Memory B cell (primary cell): ENCODE measurements at regions not wholly inside any gene's neighbourhood (a gene's known extent, or its start where the extent isn't known, plus 50 kb on each side); places are given as distances from the start of the nearest gene placed in this dataset.
"Not testable (repeated sequence)": the region's sequence is repeated elsewhere in the genome, so short reads cannot be mapped to it uniquely, and the experiment has no call there.

Experiments
- ATAC-seq: fragments of 150-1000 bp; cut with Tn5 transposase; 2 replicates; pipeline ENCODE4 v1.10.0; 2021; ENCODE audit warnings: low read depth, mild to moderate bottlenecking, moderate library complexity
- DNase-seq, 2 donors: peaks; one replicate each; pipeline ENCODE4 v3.0.0; 2022; ENCODE audit warnings: low spot score in 2 of 2
- H3K27ac Mint-ChIP-seq: one replicate; pipeline ENCODE4 v1.8.0; 2022; ENCODE audit warnings: mild to moderate bottlenecking, moderate library complexity, mixed read lengths
- H3K27me3 Mint-ChIP-seq: one replicate; pipeline ENCODE4 v1.8.0; 2022; ENCODE audit warnings: mixed read lengths
- H3K36me3 Mint-ChIP-seq: one replicate; pipeline ENCODE4 v1.8.0; 2022; ENCODE audit warnings: mild to moderate bottlenecking, mixed read lengths
- H3K4me1 Mint-ChIP-seq: one replicate; pipeline ENCODE4 v1.8.0; 2022; ENCODE audit warnings: mixed read lengths
- H3K4me3 Mint-ChIP-seq: one replicate; pipeline ENCODE4 v1.8.0; 2022; ENCODE audit warnings: mild to moderate bottlenecking, moderate library complexity, mixed read lengths
- H3K9me3 Mint-ChIP-seq: one replicate; pipeline ENCODE4 v1.8.0; 2022; ENCODE audit warnings: mixed read lengths

GRCh38 chr5:91296674-91297143 is 86.4 kb downstream of the ARRDC3 start:
- Mint-ChIP-seq H3K4me3 (no peak overlapping the region), H3K27me3 (peaks cover 1% of the 10 kb centered on the region), H3K9me3 (no peaks in the 10 kb centered on the region), H3K36me3 (no peaks in the 10 kb centered on the region), H3K4me1 (peaks cover 2% of the 10 kb centered on the region), H3K27ac (no peak overlapping the region)
- DNase-seq = no peak
- no peak for ATAC-seq

- ATAC-seq, H3K36me3 Mint-ChIP-seq, H3K9me3 Mint-ChIP-seq, H3K27me3 Mint-ChIP-seq, H3K4me3 Mint-ChIP-seq, DNase-seq, H3K4me1 Mint-ChIP-seq, H3K27ac Mint-ChIP-seq: not testable (repeated sequence)
Observed at GRCh38 chr5:91296102-91296501, 87.0 kb downstream of the ARRDC3 start.

GRCh38 chr5:91293131-91293530 is 90.0 kb downstream of the ARRDC3 start:
- H3K4me3 Mint-ChIP-seq = no peak overlapping the region
- H3K9me3 Mint-ChIP-seq = no peaks in the 10 kb centered on the region
- H3K27ac Mint-ChIP-seq = no peak overlapping the region
- H3K4me1 Mint-ChIP-seq = peaks cover 2% of the 10 kb centered on the region
- no peak for ATAC-seq
- no peaks in the 10 kb centered on the region for H3K36me3 Mint-ChIP-seq
- no peak for DNase-seq
- H3K27me3 Mint-ChIP-seq = peaks cover 1% of the 10 kb centered on the region

GRCh38 chr5:91291628-91292569 is 91.2 kb downstream of the ARRDC3 start:
- Mint-ChIP-seq H3K27me3 (peaks cover 2% of the 10 kb centered on the region), H3K36me3 (no peaks in the 10 kb centered on the region), H3K4me3 (no peak overlapping the region), H3K4me1 (peaks cover 2% of the 10 kb centered on the region), H3K27ac (no peak overlapping the region), H3K9me3 (no peaks in the 10 kb centered on the region)
- ATAC-seq = no peak
- DNase-seq = no peak

DNA sequence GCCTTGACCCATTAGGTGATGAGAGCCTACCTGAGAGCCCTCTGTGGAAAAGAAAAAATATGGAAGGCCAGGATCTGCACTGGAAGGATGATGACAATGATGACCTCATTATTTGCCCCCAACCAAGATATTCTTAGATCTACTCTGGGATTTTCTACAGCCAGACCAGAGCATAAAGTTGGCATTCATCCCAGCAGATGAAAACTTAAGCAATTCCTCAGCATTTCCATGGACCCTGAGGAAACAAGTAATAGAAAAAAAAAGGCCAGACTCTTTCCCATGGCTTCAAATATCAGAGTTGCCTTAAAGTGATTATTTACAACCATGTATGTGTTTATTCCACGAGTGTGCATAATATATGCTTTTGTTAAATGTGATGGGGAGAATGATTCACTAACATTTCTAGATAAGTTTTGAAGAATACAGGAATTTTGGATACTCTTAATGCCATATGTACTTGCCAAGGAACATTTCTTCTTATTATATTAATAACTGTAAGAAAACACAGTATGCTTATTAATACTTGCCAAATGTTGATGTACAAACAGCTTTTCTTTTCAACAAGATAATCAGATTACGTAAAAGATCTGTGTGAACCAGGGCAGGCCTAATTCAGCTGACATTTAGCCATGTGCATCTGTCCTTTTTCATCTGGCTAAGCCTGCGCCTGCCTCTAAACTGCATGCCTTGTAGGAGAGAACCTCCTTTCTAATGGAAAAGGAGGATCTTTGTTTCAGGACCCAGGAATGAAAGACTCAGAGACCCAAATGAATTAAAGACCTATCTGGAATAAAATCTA is 94.8 kb downstream of the ARRDC3 start:
- DNase-seq = no peak

GRCh38 chr5:91285062-91285461 is 98.1 kb downstream of the ARRDC3 start:
- H3K4me3 Mint-ChIP-seq, DNase-seq, ATAC-seq: not testable (repeated sequence)

More for the DNA sequence above, 94.8 kb downstream of the ARRDC3 start:
- Mint-ChIP-seq H3K27ac (no peak overlapping the region), H3K36me3 (peaks cover 2% of the 10 kb centered on the region), H3K27me3 (peaks cover 1% of the 10 kb centered on the region), H3K4me1 (peaks cover 2% of the 10 kb centered on the region), H3K4me3 (no peak overlapping the region), H3K9me3 (peaks cover 3% of the 10 kb centered on the region)
- ATAC-seq = no peak

DNA sequence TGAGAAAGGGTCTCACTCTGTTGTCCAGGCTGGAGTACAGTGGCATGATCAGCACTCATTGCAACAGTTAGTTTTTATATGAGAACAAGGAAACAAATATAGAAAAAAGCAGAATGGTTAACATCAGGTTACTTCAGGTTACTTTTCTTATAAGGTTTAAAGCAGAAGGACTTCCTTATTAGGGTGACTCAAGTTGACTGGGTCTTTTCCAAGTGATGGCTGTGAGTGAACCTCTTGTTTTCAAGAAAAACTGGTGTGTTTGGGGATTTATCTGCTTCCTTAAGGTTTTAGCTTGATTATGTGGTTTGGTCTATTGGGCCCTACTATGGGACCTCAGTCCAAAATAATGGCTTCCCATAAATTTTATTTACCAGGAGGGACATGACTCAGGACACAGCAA is 99.2 kb downstream of the ARRDC3 start:
- H3K36me3 Mint-ChIP-seq = peaks cover 2% of the 10 kb centered on the region
- DNase-seq = no peak
- peaks cover 3% of the 10 kb centered on the region for H3K9me3 Mint-ChIP-seq
- peaks cover 1% of the 10 kb centered on the region for H3K27me3 Mint-ChIP-seq
- no peak overlapping the region for H3K27ac Mint-ChIP-seq
- no peak for ATAC-seq
- H3K4me3 Mint-ChIP-seq = no peak overlapping the region
- H3K4me1 Mint-ChIP-seq = peaks cover 15% of the 10 kb centered on the region

More at GRCh38 chr5:91285062-91285461, 98.1 kb downstream of the ARRDC3 start:
- not testable (repeated sequence) for H3K36me3 Mint-ChIP-seq, H3K27me3 Mint-ChIP-seq, H3K4me1 Mint-ChIP-seq, H3K27ac Mint-ChIP-seq, H3K9me3 Mint-ChIP-seq

DNA sequence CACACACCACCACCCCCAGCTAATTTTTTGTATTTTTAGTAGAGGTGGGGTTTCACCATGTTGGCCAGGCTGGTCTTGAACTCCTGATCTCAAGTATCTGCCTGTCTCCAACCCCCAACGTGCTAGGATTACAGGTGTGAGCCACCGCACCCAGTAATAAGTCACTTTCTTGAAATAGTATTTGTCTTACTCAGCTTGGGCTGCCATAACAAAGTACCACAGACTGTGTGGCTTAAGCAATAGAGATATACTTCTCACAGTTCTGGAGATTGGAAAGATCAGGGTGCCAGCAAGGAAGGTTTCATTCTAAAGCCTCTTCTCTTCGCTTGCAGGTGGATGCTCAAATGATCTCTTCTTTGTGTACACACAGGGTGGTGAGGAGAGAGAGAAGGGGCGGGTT is 99.8 kb downstream of the ARRDC3 start:
- peaks cover 15% of the 10 kb centered on the region for H3K4me1 Mint-ChIP-seq
- H3K4me3 Mint-ChIP-seq = no peak overlapping the region
- peaks cover 2% of the 10 kb centered on the region for H3K36me3 Mint-ChIP-seq
- no peak overlapping the region for H3K27ac Mint-ChIP-seq
- H3K9me3 Mint-ChIP-seq = peaks cover 3% of the 10 kb centered on the region
- H3K27me3 Mint-ChIP-seq = peaks cover 1% of the 10 kb centered on the region
- ATAC-seq (no peak), DNase-seq (no peak)

DNA sequence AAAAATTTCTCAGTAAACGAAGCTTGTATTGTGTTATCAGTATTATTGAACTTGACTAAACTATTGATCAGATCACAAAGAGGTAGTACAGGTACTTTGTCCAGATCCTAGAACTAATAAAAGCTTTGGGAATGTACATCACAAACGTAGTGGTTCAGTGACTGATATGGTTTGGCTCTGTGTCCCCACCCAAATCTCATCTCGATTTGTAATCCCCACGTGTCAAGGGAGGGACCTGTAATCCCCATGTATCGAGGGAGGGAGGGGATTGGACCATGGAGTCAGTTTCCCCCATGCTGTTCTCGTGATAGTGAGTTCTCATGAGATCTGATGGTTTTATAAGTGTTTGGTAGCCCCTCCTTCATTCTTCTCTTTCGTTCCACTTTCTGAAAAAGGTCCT is 100.9 kb downstream of the ARRDC3 start:
- DNase-seq (no peak), ATAC-seq (no peak)
- Mint-ChIP-seq H3K4me1 (peaks cover 15% of the 10 kb centered on the region), H3K4me3 (no peak overlapping the region), H3K36me3 (peaks cover 2% of the 10 kb centered on the region), H3K9me3 (peaks cover 3% of the 10 kb centered on the region), H3K27ac (no peak overlapping the region), H3K27me3 (no peaks in the 10 kb centered on the region)

GRCh38 chr5:91281401-91281800 is 101.7 kb downstream of the ARRDC3 start:
- Mint-ChIP-seq H3K4me1 (peaks cover 15% of the 10 kb centered on the region), H3K27me3 (no peaks in the 10 kb centered on the region), H3K36me3 (peaks cover 2% of the 10 kb centered on the region), H3K4me3 (no peak overlapping the region), H3K27ac (no peak overlapping the region), H3K9me3 (peaks cover 3% of the 10 kb centered on the region)
- ATAC-seq (no peak), DNase-seq (no peak)

DNA sequence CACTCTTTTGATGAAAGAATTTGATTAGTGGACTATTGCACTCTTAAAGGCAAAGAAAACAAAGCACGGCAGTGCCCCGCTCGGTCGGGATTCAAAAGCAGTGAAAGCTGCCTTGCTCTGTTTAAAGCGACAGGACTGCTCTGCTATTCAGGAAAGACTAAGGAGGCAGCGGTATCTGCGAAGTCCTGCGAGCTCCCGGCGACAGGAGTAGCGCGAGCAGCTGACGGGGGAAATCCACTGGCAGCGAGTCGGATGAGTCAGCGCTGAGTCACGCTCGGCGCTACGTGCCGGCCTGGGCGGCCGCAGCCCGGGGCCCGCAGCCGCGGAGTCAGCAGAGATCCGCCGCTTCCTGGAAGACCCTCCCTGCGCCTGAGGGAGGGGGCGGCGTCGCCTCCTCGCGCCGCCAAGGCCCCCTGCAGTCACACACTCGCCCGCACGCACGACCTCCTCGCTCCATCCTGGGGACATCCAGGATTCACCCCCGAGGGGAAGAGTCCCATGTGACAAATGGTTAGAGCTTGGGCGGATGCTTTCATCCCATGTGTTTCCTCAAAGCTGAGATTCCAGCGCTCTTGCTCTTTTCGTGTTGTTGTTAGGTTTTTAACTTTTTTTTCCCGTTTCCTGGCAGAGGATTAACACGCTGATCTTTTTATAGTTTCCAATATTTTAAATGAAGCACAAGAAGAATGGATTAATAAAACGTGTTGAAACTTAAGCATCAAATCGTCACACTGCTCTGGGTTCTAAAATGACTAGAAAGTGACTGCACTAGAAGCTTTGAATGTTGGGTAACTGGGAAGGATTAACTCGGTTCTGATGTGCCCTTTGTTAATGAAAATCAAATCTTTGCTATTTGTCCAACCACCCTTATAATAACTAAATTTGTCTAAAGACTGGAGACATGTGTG is 102.5 kb downstream of the ARRDC3 start:
- Mint-ChIP-seq H3K4me1 (peaks cover 15% of the 10 kb centered on the region), H3K9me3 (peaks cover 3% of the 10 kb centered on the region), H3K4me3 (peak overlapping the region; percentile 90), H3K36me3 (peaks cover 2% of the 10 kb centered on the region), H3K27ac (peak overlapping the region; percentile 94), H3K27me3 (peaks cover 3% of the 10 kb centered on the region)
- DNase-seq (peak; percentile 66 to 75), ATAC-seq (peak; percentile 84)

DNA sequence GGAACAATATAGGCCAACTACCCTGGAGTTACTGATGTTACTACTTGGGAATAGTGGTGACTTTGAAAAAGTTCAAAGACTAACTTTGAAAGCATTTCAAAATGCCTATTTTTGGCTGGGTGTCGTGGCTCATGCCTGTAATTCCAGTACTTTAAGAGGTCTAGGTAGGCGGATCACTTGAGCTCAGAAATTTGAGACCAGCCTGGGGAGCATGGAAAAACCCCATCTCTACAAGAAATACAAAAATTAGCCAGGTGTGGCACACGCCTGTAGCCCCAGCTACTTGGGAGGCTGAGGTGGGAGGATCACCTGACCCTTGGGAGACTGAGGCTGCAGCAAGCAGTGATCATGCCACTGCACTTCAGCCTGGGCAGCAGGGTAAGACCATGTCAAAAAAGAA is 105.3 kb downstream of the ARRDC3 start:
- H3K36me3 Mint-ChIP-seq = no peaks in the 10 kb centered on the region
- H3K4me3 Mint-ChIP-seq = no peak overlapping the region
- H3K9me3 Mint-ChIP-seq = peaks cover 2% of the 10 kb centered on the region
- DNase-seq (no peak), ATAC-seq (no peak)
- H3K27ac Mint-ChIP-seq = no peak overlapping the region
- peaks cover 15% of the 10 kb centered on the region for H3K4me1 Mint-ChIP-seq
- peaks cover 3% of the 10 kb centered on the region for H3K27me3 Mint-ChIP-seq

DNA sequence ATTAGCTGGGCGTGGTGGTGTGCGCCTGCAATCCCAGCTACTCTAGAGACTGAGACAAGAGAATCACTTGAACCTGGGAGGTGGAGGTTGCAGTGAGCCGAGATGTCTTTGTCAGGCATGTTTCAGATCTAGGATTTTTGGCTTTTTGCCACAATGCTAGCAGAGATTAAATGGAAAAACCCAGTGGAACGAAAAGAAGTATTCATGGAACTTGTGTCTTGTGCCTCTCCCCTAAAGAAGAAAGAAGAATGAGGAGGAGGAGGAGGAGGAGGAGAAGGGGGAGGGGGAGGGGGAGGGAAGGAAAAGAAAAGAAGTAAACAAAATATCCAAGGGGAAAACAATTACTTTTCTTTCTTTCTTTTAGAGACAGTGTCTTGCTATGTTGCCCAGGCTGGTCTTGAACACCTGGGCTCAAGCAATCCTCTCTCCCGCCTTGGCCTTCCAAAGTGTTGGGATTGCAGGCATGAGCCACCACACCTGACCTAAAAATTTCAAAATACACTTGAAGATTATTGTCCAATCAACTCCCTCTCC is 106.0 kb downstream of the ARRDC3 start:
- H3K27ac Mint-ChIP-seq = no peak overlapping the region
- ATAC-seq = no peak
- peaks cover 15% of the 10 kb centered on the region for H3K4me1 Mint-ChIP-seq
- peaks cover 3% of the 10 kb centered on the region for H3K27me3 Mint-ChIP-seq
- no peaks in the 10 kb centered on the region for H3K36me3 Mint-ChIP-seq
- no peak overlapping the region for H3K4me3 Mint-ChIP-seq
- DNase-seq = no peak
- peaks cover 2% of the 10 kb centered on the region for H3K9me3 Mint-ChIP-seq
